Transverse colon (tissue), 3 donors: ENCODE measurements at regions not wholly inside any gene's neighbourhood (a gene's known extent, or its start where the extent isn't known, plus 50 kb on each side); places are given as distances from the start of the nearest gene placed in this dataset.

Experiments used
- CTCF ChIP-seq, 5 experiments: fragments of 200-600 bp in 3 of 5; fragments of 450-650 bp in 2 of 5; sonication (generic) in 3 of 5; IDR thresholded peaks; 1 replicate in 2 of 5; 2 replicates in 3 of 5; pipeline ENCODE4 v1.5.1; 2016 to 2017; ENCODE audit warnings: antibody characterized with exemption in 5 of 5, inconsistent platforms in 3 of 5, mild to moderate bottlenecking in 2 of 5, moderate library complexity in 1 of 5
- POLR2A ChIP-seq: fragments of 450-650 bp; IDR thresholded peaks from one replicate; pipeline ENCODE4 v1.6.1; 2016; ENCODE audit warnings: antibody characterized with exemption, mild to moderate bottlenecking, moderate library complexity

- no peak for TF ChIP-seq CTCF (IDR thresholded peaks at IDR 0.05)
- TF ChIP-seq POLR2A = no peak
Measured at GRCh38 chr15:96896766-96897165, 566.3 kb downstream of the NR2F2 start.
